ENCODE measurements at regions not wholly inside any gene's neighbourhood (a gene's known extent, or its start where the extent isn't known, plus 50 kb on each side); places are given as distances from the start of the nearest gene placed in this dataset.

DNA sequence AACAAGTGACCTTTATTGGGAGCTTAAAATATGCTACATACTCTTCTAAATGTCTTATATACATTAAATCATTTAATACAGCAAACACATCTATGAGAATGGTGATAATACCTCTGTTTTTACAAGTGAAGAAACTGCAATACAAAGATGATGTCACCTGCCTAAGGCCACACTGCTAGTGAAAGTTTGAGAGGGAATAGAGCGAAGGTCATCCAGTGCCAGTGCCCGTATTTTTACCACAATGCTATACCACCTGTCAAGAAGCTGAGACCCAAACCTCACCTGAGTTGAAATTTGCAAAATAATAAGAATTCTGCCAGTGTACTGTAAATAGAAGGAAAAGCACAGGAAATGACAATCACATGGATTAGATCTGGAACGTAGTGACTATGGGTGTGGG is 200.4 kb upstream of the TMPRSS15 start:
- H2AFZ ChIP-seq (ENCODE audit: low read length), result no peak overlapping the region
- no peaks in the 10 kb centered on the region for H3K27me3 ChIP-seq (replicated peaks; ENCODE audit: insufficient read depth, low read length)
- no peak overlapping the region for H3K4me2 ChIP-seq (ENCODE audit: low read depth, low read length)
- TF ChIP-seq CTCF (IDR thresholded peaks at IDR 0.05; ENCODE audit: low read length) (no peak), EZH2phosphoT487 (IDR thresholded peaks at IDR 0.05; ENCODE audit: low read length) (no peak), EZH2 (optimal IDR thresholded peaks at IDR 0.05; ENCODE audit: low read depth, low read length) (no peak)
- no peaks in the 10 kb centered on the region for H3K9me3 ChIP-seq (replicated peaks; ENCODE audit: insufficient read depth, low read length)
- peak; percentile 20 for DNase-seq
- H3F3A ChIP-seq (ENCODE audit: insufficient read depth, low read length), result peaks cover 18% of the 10 kb centered on the region
- H3K9ac ChIP-seq (ENCODE audit: low read length), result no peak overlapping the region
- no peaks in the 10 kb centered on the region for H3K9me2 ChIP-seq (replicated peaks; ENCODE audit: insufficient read depth, low read length)
- H3K27ac ChIP-seq (ENCODE audit: low read length), result no peak overlapping the region
- H3K4me1 ChIP-seq (ENCODE audit: low read length), result peaks cover 31% of the 10 kb centered on the region
- H3K4me3 ChIP-seq (ENCODE audit: low read length), result no peak overlapping the region
- no peaks in the 10 kb centered on the region for H3K79me2 ChIP-seq (ENCODE audit: low read length)
- H3K36me3 ChIP-seq (replicated peaks; ENCODE audit: insufficient read depth, low read length), result no peaks in the 10 kb centered on the region
- H4K20me1 ChIP-seq (ENCODE audit: insufficient read depth, low read length), result no peaks in the 10 kb centered on the region

- Histone ChIP-seq H2AFZ (ENCODE audit: low read length) (no peak overlapping the region), H3K9me2 (replicated peaks; ENCODE audit: insufficient read depth, low read length) (no peaks in the 10 kb centered on the region), H3K4me2 (ENCODE audit: low read depth, low read length) (no peak overlapping the region), H3K27me3 (replicated peaks; ENCODE audit: insufficient read depth, low read length) (no peaks in the 10 kb centered on the region), H3K4me3 (ENCODE audit: low read length) (no peak overlapping the region), H4K20me1 (ENCODE audit: insufficient read depth, low read length) (no peaks in the 10 kb centered on the region), H3F3A (ENCODE audit: insufficient read depth, low read length) (peaks cover 4% of the 10 kb centered on the region), H3K27ac (ENCODE audit: low read length) (no peak overlapping the region), H3K9ac (ENCODE audit: low read length) (no peak overlapping the region), H3K36me3 (replicated peaks; ENCODE audit: insufficient read depth, low read length) (no peaks in the 10 kb centered on the region), H3K4me1 (ENCODE audit: low read length) (peaks cover 13% of the 10 kb centered on the region), H3K79me2 (ENCODE audit: low read length) (no peaks in the 10 kb centered on the region), H3K9me3 (replicated peaks; ENCODE audit: insufficient read depth, low read length) (no peaks in the 10 kb centered on the region)
- DNase-seq, result no peak
- no peak for TF ChIP-seq EZH2phosphoT487 (IDR thresholded peaks at IDR 0.05; ENCODE audit: low read length)
- no peak for TF ChIP-seq EZH2 (optimal IDR thresholded peaks at IDR 0.05; ENCODE audit: low read depth, low read length)
- TF ChIP-seq CTCF (IDR thresholded peaks at IDR 0.05; ENCODE audit: low read length), result no peak
Observed at GRCh38 chr21:18608226-18608625, 204.6 kb upstream of the TMPRSS15 start.

DNA sequence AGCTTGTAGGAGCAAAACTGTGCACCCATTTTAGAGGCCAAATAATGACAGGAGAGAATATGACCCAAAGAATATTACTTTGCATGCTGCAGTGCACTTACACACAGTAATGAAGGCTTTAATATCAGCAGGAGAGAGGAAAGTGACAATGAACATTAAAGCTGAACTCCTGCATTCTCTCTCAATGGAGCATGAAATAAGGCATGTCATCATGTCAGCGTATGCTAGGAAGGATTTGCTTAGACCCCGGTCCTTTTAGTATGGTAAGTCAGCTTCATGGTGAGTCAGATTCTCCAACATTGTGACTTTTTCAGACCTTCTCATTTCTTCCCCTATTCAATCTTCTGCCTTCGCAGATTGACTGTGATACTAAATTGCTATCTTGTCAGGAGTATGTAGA is 210.7 kb upstream of the TMPRSS15 start:
- H3K27ac ChIP-seq (ENCODE audit: low read length), result no peak overlapping the region
- no peak overlapping the region for H2AFZ ChIP-seq (ENCODE audit: low read length)
- DNase-seq, result no peak
- no peaks in the 10 kb centered on the region for H3K36me3 ChIP-seq (replicated peaks; ENCODE audit: insufficient read depth, low read length)
- no peaks in the 10 kb centered on the region for H3K9me3 ChIP-seq (replicated peaks; ENCODE audit: insufficient read depth, low read length)
- no peak overlapping the region for H3K4me3 ChIP-seq (ENCODE audit: low read length)
- H3F3A ChIP-seq (ENCODE audit: insufficient read depth, low read length), result peaks cover 13% of the 10 kb centered on the region
- no peak overlapping the region for H3K4me2 ChIP-seq (ENCODE audit: low read depth, low read length)
- no peaks in the 10 kb centered on the region for H3K9me2 ChIP-seq (replicated peaks; ENCODE audit: insufficient read depth, low read length)
- H3K79me2 ChIP-seq (ENCODE audit: low read length), result no peaks in the 10 kb centered on the region
- H4K20me1 ChIP-seq (ENCODE audit: insufficient read depth, low read length), result no peaks in the 10 kb centered on the region
- no peaks in the 10 kb centered on the region for H3K27me3 ChIP-seq (replicated peaks; ENCODE audit: insufficient read depth, low read length)
- H3K4me1 ChIP-seq (ENCODE audit: low read length), result peaks cover 18% of the 10 kb centered on the region
- no peak overlapping the region for H3K9ac ChIP-seq (ENCODE audit: low read length)
- no peak for TF ChIP-seq EZH2phosphoT487 (IDR thresholded peaks at IDR 0.05; ENCODE audit: low read length)
- TF ChIP-seq CTCF (IDR thresholded peaks at IDR 0.05; ENCODE audit: low read length), result no peak
- TF ChIP-seq EZH2 (optimal IDR thresholded peaks at IDR 0.05; ENCODE audit: low read depth, low read length), result no peak

Data from MM.1S (cell line).